Upper lobe of left lung (tissue), 6 donors: ENCODE measurements at regions not wholly inside any gene's neighbourhood (a gene's known extent, or its start where the extent isn't known, plus 50 kb on each side); places are given as distances from the start of the nearest gene placed in this dataset.

ENCODE experiments used
- ATAC-seq, 2 donors: fragments of 200-7000 bp; cut with Tn5 transposase; one replicate each; pipeline ENCODE4 v1.9.1; 2022; ENCODE audit warnings: mild to moderate bottlenecking in 2 of 2, moderate library complexity in 2 of 2; ENCODE audit not compliant: low FRiP score in 2 of 2
- DNase-seq, 2 donors: peaks; one replicate each; pipeline ENCODE4 v3.0.0-alpha.2; 2019 to 2020
- H3K27ac ChIP-seq, 4 donors: fragments of 200-600 bp; sonication (generic); one replicate each; pipeline ENCODE4 v1.5.1; 2016 to 2019
- H3K27me3 ChIP-seq, 4 donors: fragments of 200-600 bp; sonication (generic); one replicate each; pipeline ENCODE4 v1.5.1; 2017 to 2019
- H3K36me3 ChIP-seq, 4 donors: fragments of 200-600 bp; sonication (generic); one replicate each; pipeline ENCODE4 v1.5.1; 2016 to 2019
- H3K4me1 ChIP-seq, 4 donors: fragments of 200-600 bp; sonication (generic); one replicate each; pipeline ENCODE4 v1.5.1; 2018 to 2019
- H3K4me3 ChIP-seq, 4 donors: fragments of 200-600 bp; sonication (generic); one replicate each; pipeline ENCODE4 v1.5.1; 2017 to 2019; ENCODE audit warnings: mild to moderate bottlenecking in 2 of 4, moderate library complexity in 1 of 4
- H3K9me3 ChIP-seq, 4 donors: fragments of 200-600 bp; sonication (generic); one replicate each; pipeline ENCODE4 v1.5.1; 2018 to 2019
- CTCF ChIP-seq, 6 experiments: fragments of 450-650 bp in 4 of 6; fragments of 200-600 bp in 2 of 6; sonication (generic) in 2 of 6; IDR thresholded peaks; one replicate each; pipeline ENCODE4 v1.5.1; 2016 to 2019; ENCODE audit warnings: antibody characterized with exemption in 6 of 6
- EP300 ChIP-seq, 4 donors: sonication (generic); formaldehyde crosslinking; IDR thresholded peaks; one replicate each; pipeline ENCODE4 v1.5.1; 2017; ENCODE audit warnings: antibody characterized with exemption in 4 of 4, control low read depth in 2 of 4
- POLR2A ChIP-seq, 4 donors: fragments of 450-650 bp; IDR thresholded peaks; one replicate each; pipeline ENCODE4 v1.5.1; 2016 to 2017; ENCODE audit warnings: antibody characterized with exemption in 4 of 4, mild to moderate bottlenecking in 2 of 4
- POLR2AphosphoS5 ChIP-seq, 2 donors: sonication (generic); formaldehyde crosslinking; IDR thresholded peaks; one replicate each; pipeline ENCODE4 v1.5.1; 2017; ENCODE audit warnings: antibody characterized with exemption in 2 of 2
- WGBS, 2 donors: methylation state at CpG; one replicate each; pipeline ENCODE4 v1.1.5; 2017 to 2018; 5-methylcytosine and 5-hydroxymethylcytosine counted together
- donor health status: DM: no; HTN: no; CAD: no; lungs with moderate emphysema.
- donor health status: DM: no; HTN: yes; CAD: no; lungs with severe emphysema.

- DNase-seq (no peak), ATAC-seq (peak in 1 of 2 donors; percentile 36)
- no peaks in the 10 kb centered on the region for H3K36me3 ChIP-seq
- H3K4me3 ChIP-seq, result no peak overlapping the region
- no peak overlapping the region for H3K27ac ChIP-seq
- no peaks in the 10 kb centered on the region for H3K9me3 ChIP-seq
- TF ChIP-seq EP300 (IDR thresholded peaks at IDR 0.05), result no peak
- no peak for TF ChIP-seq CTCF (IDR thresholded peaks at IDR 0.05)
- TF ChIP-seq POLR2A (IDR thresholded peaks at IDR 0.05), result no peak
- no peak for TF ChIP-seq POLR2AphosphoS5 (IDR thresholded peaks at IDR 0.05)
- H3K27me3 ChIP-seq, result no peaks in the 10 kb centered on the region
- H3K4me1 ChIP-seq, result no peaks in the 10 kb centered on the region
- 67 to 73% methylated on average over 5 of the region's 5 CpGs for WGBS, 2 donors
These were observed 637.2 kb upstream of the MIR17HG start for GRCh38 chr13:90710164-90710759.

DNA sequence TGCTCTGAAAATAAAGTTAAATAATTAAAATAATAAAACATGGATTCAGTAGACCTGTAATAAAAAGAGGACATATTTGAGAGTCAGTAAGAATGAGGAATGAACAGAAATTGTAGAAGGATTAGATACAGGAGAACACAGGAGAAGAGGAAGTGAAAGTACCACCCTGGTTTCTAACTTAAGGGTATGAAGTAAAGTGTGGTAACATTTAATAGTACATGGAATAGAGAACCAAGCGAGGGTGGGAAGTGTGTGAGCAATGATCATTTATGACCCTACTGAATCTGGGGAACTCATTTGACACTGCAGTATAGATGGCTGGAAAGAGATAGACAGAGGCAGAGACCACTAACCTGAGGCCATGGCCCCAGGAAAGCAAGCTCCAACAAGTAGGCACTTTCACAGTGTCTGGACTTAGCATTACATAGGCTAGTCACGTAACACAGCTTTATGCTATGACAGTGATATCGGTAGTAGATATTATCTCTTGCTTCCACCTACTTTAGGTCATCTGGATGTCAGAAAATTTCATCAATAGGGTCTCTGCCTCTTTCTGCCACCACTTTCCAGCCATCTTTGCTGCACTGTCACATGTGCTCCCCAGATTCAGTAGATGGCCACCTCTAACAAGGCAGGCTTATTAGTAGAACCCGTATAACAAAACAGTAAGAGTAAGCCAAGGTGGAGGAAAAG is 633.9 kb upstream of the MIR17HG start:
- peak in 1 of 2 donors; percentile 76 for ATAC-seq
- no peak overlapping the region for H3K4me3 ChIP-seq
- no peaks in the 10 kb centered on the region for H3K36me3 ChIP-seq
- WGBS, 2 donors, result 84 to 88% methylated on average over 4 of the region's 4 CpGs
- H3K27ac ChIP-seq, result no peak overlapping the region
- TF ChIP-seq EP300 (IDR thresholded peaks at IDR 0.05) (no peak), POLR2AphosphoS5 (IDR thresholded peaks at IDR 0.05) (no peak), CTCF (IDR thresholded peaks at IDR 0.05) (no peak), POLR2A (IDR thresholded peaks at IDR 0.05) (no peak)
- H3K4me1 ChIP-seq, result no peaks in the 10 kb centered on the region
- no peak for DNase-seq
- H3K27me3 ChIP-seq, result no peaks in the 10 kb centered on the region
- no peaks in the 10 kb centered on the region for H3K9me3 ChIP-seq

DNA sequence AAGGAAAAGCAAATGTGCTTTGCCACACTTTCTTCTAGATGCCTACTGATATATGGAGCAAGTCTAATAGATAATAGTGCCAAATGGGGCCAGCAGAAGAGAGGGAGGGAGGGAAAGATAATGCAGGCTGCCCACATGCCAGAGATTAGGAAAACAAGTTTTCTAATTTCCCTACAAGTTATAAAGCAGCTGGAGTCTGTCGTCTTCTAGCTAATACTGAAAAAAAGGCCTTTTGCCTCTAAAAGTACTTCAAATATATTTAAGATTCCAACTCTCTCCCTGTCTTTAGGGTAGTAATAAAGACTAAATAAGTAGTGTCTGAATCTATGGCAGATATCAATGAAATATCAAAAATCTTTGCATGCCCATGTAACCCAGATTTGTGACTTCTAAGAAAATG is 632.0 kb upstream of the MIR17HG start:
- WGBS, 2 donors, result 71 to 84% methylated on average over 1 of the region's 1 CpG

GRCh38 chr13:90717451-90717936 is 630.0 kb upstream of the MIR17HG start:
- H3K27ac ChIP-seq, result no peak overlapping the region
- no peak for DNase-seq
- H3K27me3 ChIP-seq, result no peaks in the 10 kb centered on the region
- H3K4me1 ChIP-seq, result no peaks in the 10 kb centered on the region
- no peaks in the 10 kb centered on the region for H3K9me3 ChIP-seq
- TF ChIP-seq CTCF (IDR thresholded peaks at IDR 0.05) (no peak), POLR2A (IDR thresholded peaks at IDR 0.05) (no peak)
- 42 to 43% methylated on average over 3 of the region's 3 CpGs for WGBS, 2 donors
- no peak overlapping the region for H3K4me3 ChIP-seq
- peak in 1 of 2 donors; percentile 68 for ATAC-seq
- no peaks in the 10 kb centered on the region for H3K36me3 ChIP-seq

More for the DNA sequence above, 632.0 kb upstream of the MIR17HG start:
- Histone ChIP-seq H3K36me3 (no peaks in the 10 kb centered on the region), H3K9me3 (no peaks in the 10 kb centered on the region), H3K4me1 (no peaks in the 10 kb centered on the region), H3K4me3 (no peak overlapping the region), H3K27ac (no peak overlapping the region), H3K27me3 (no peaks in the 10 kb centered on the region)
- TF ChIP-seq POLR2A (IDR thresholded peaks at IDR 0.05) (no peak), EP300 (IDR thresholded peaks at IDR 0.05) (no peak), POLR2AphosphoS5 (IDR thresholded peaks at IDR 0.05) (no peak), CTCF (IDR thresholded peaks at IDR 0.05) (no peak)
- ATAC-seq (no peak), DNase-seq (no peak)

GRCh38 chr13:90719461-90719860 is 628.0 kb upstream of the MIR17HG start:
- no peak for ATAC-seq
- TF ChIP-seq POLR2A (IDR thresholded peaks at IDR 0.05) (no peak), EP300 (IDR thresholded peaks at IDR 0.05) (no peak), POLR2AphosphoS5 (IDR thresholded peaks at IDR 0.05) (no peak), CTCF (IDR thresholded peaks at IDR 0.05) (no peak)

More at GRCh38 chr13:90719461-90719860, 628.0 kb upstream of the MIR17HG start:
- H3K27ac ChIP-seq, result no peak overlapping the region
- no peaks in the 10 kb centered on the region for H3K36me3 ChIP-seq
- 86 to 94% methylated on average over 3 of the region's 3 CpGs for WGBS, 2 donors
- no peaks in the 10 kb centered on the region for H3K4me1 ChIP-seq
- no peaks in the 10 kb centered on the region for H3K27me3 ChIP-seq
- no peak for DNase-seq
- H3K4me3 ChIP-seq, result no peak overlapping the region
- H3K9me3 ChIP-seq, result no peaks in the 10 kb centered on the region
